HG02938 (cell line): ENCODE measurements at regions not wholly inside any gene's neighbourhood (a gene's known extent, or its start where the extent isn't known, plus 50 kb on each side); places are given as distances from the start of the nearest gene placed in this dataset.

Experiments used
- ATAC-seq: cut with Tn5 transposase; IDR thresholded peaks from one replicate; pipeline ENCODE4 v1.9.1; 2021; ENCODE audit warnings: mild to moderate bottlenecking, moderate library complexity; ENCODE audit not compliant: unreplicated experiment

- peak; percentile 85 for ATAC-seq
Measured at GRCh38 chr7:33750177-33750576, 155.2 kb upstream of the BMPER start.

DNA sequence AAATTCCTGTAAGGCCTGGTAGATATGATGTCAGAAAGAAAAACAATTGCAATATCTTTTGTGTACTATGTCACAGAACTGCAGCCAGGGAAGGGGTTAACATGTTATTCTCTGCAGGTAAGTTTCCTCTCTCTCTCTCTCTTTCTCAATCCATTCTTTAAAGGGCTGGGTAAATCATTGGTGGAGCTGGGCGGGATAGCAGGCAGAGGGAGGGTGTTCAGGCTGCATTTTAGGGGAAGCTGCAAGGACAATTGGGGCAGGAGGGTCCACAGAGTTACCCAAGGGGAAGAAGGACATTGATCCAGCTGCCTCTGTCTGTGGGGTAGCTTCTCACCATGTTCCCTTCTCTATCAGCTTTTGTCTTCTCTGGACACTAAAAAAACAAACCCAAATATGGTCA, 153.9 kb upstream of the BMPER start:
- ATAC-seq, result no peak

- no peak for ATAC-seq
Measured at GRCh38 chr7:33753881-33754525, 151.3 kb upstream of the BMPER start.

GRCh38 chr7:33754933-33755928, 150.1 kb upstream of the BMPER start:
- no peak for ATAC-seq

- no peak for ATAC-seq
Measured at GRCh38 chr7:33757050-33757449, 148.3 kb upstream of the BMPER start.

- ATAC-seq, result no peak
Measured at GRCh38 chr7:33757563-33758165, 147.7 kb upstream of the BMPER start.

GRCh38 chr7:33760146-33760545, 145.2 kb upstream of the BMPER start:
- ATAC-seq, result no peak

DNA sequence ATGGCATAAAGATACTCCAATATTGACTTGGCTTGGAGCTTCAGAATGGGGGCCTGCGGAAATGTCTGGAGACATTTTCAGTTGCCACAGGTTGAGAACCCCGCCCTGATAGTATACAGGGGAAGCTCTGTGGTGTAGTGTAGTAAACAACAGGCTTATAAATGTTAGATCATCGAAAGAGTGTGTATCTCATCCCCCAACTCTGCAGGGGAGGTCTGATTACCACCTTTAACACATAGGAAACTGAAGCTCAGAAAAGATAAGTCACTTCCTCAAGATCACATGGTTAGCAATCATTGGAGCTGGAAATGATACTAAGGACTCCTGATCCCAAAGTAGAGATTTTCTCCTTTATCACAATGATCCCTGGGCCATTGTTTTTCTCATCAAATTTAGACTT, 144.5 kb upstream of the BMPER start:
- ATAC-seq, result no peak

- ATAC-seq, result no peak
Measured at GRCh38 chr7:33761449-33762080, 143.8 kb upstream of the BMPER start.

DNA sequence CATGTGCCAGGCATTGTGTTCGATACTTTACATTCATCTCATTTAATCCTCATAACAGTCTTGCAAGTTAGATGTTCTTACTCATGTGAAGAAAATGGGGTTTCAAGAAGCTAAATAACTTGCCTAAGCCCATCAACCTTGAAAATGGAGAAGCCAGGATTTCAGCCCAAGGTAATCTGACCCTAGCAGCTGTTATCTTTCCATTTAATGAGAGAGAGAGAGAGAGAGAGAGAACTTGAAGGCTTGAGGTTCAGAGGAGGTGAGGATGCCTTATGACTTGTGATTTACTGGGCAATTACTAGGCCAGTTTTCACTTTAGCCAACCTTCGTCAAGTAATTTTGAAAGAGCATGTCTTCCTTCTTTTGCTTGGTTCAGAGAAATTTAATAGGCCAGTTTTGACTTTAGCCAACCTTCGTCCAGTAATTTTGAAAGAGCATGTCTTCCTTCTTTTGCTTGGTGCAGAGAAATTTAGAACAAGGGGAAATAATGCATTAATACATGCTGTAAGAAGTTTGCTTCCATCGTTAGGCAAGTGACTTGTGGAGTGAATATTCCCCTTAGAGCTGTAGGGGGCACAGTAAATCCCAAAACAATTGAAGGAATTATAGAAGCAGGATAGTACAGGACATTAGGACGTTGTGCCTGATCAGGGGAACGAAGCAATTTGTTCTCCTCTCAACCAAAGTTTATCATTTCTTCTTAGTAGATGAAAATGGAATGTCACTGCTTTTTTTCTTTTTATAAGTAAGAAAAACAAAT, 143.0 kb upstream of the BMPER start:
- ATAC-seq, result no peak

GRCh38 chr7:33762911-33763306, 142.4 kb upstream of the BMPER start:
- no peak for ATAC-seq

GRCh38 chr7:33764752-33765451, 140.4 kb upstream of the BMPER start:
- ATAC-seq, result no peak

GRCh38 chr7:33766405-33766804, 138.9 kb upstream of the BMPER start:
- ATAC-seq, result no peak

GRCh38 chr7:33769930-33770329, 135.4 kb upstream of the BMPER start:
- ATAC-seq, result no peak

- ATAC-seq, result no peak
Measured at GRCh38 chr7:33770576-33770975, 134.8 kb upstream of the BMPER start.

DNA sequence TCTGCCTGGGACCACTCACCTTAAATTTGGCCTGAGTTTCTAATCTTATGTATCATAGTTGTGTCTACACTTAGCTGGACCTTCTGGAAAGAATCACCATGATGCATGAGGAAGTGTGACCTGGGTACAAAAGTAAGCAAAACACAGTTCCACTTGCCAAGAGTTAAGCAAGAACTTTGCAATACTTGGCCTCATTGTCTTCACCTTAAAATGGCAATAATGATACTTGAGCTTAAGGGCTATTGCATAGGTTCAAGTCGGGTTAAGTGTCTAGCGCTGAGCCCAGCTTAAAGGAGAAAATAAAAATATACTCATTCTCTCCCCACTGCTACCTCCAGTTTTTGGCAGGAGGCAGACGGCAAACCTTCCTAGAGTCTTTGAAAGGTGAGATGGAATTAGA, 133.9 kb upstream of the BMPER start:
- ATAC-seq, result no peak

GRCh38 chr7:33773053-33773452, 132.3 kb upstream of the BMPER start:
- ATAC-seq, result no peak

DNA sequence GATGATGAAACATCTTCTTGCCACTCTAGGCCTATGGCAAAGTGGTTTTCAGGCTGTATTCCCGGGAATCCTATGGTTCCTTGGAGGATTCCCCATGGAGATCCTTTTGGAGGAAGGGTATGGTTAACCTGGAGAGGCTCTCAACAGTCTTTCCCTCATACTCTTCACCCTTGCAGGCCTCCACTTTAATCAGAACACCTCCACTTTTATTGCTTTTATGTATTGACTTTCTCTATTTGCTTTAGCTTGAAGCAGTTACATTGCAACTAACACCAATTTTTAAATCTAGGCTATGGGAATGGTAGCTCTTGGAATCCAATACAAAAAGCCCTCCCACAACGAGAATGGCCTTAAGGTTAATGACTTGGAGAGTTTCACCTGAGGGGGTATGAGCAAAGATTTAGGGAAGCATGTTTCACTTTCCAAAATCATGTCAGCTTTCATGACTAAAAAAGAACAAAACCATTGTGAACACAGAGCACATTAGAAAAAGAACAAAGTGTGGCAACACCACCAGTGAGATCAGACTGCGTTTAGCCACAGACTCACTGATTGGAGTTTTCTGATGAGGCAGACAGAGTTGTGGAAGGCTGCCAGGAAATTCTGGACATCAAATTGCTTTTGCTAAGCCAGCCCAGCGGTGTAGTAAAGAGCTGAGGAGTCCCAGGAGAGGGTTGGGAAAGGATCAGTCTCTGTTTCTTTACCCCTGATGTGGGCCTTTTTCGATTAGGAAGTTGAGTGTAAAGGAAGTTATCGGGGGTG, 130.4 kb upstream of the BMPER start:
- no peak for ATAC-seq

GRCh38 chr7:33775790-33776189, 129.5 kb upstream of the BMPER start:
- ATAC-seq, result no peak
